Neutrophil (primary cell): ENCODE measurements at regions not wholly inside any gene's neighbourhood (a gene's known extent, or its start where the extent isn't known, plus 50 kb on each side); places are given as distances from the start of the nearest gene placed in this dataset.

Experiments used
- H3K27ac ChIP-seq: fragments of 200-600 bp; sonication (generic); 2 replicates; pipeline ENCODE4 v1.5.1; 2016; ENCODE audit warnings: mild to moderate bottlenecking, moderate library complexity
- H3K27me3 ChIP-seq: fragments of 200-600 bp; sonication (generic); 2 replicates; pipeline ENCODE4 v1.6.0; 2016; ENCODE audit warnings: mild to moderate bottlenecking
- H3K36me3 ChIP-seq: fragments of 200-600 bp; sonication (generic); 2 replicates; pipeline ENCODE4 v1.5.1; 2017
- H3K4me1 ChIP-seq, 2 experiments: fragments of 200-600 bp in 1 of 2; sonication (generic) in 1 of 2; 1 replicate in 1 of 2; 2 replicates in 1 of 2; pipeline versions ENCODE4 v1.5.1 to v1.6.1; 2013 to 2016; ENCODE audit warnings: low read depth in 1 of 2, low read length in 1 of 2, mild to moderate bottlenecking in 1 of 2, moderate library complexity in 1 of 2; ENCODE audit not compliant: control insufficient read depth in 1 of 2, insufficient read depth in 1 of 2
- H3K4me3 ChIP-seq, 2 experiments: fragments of 200-600 bp in 1 of 2; sonication (generic) in 1 of 2; 1 replicate in 1 of 2; 2 replicates in 1 of 2; pipeline ENCODE4 v1.5.1; 2013 to 2016; ENCODE audit warnings: low read depth in 1 of 2, low read length in 1 of 2, mild to moderate bottlenecking in 1 of 2, moderate library complexity in 1 of 2
- H3K9me3 ChIP-seq: fragments of 200-600 bp; sonication (generic); 2 replicates; pipeline ENCODE4 v1.5.1; 2016
- CTCF ChIP-seq: fragments of 200-600 bp; sonication (generic); IDR thresholded peaks from 2 replicates; pipeline ENCODE4 v1.5.1; 2016; ENCODE audit warnings: antibody characterized with exemption

GRCh38 chr18:39329496-39330275 is 1764.1 kb upstream of the CELF4 start:
- Histone ChIP-seq H3K4me3 (no peak overlapping the region), H3K27me3 (no peaks in the 10 kb centered on the region), H3K4me1 (no peaks in the 10 kb centered on the region), H3K27ac (no peak overlapping the region), H3K9me3 (no peaks in the 10 kb centered on the region), H3K36me3 (no peaks in the 10 kb centered on the region)
- TF ChIP-seq CTCF: no peak

GRCh38 chr18:39326772-39327171 is 1761.2 kb upstream of the CELF4 start:
- no peak for TF ChIP-seq CTCF
- Histone ChIP-seq H3K4me1 (no peaks in the 10 kb centered on the region), H3K4me3 (no peak overlapping the region), H3K9me3 (no peaks in the 10 kb centered on the region), H3K27me3 (no peaks in the 10 kb centered on the region), H3K27ac (no peak overlapping the region), H3K36me3 (no peaks in the 10 kb centered on the region)

- Histone ChIP-seq H3K4me3 (no peak overlapping the region), H3K27ac (no peak overlapping the region), H3K4me1 (no peaks in the 10 kb centered on the region), H3K9me3 (no peaks in the 10 kb centered on the region), H3K36me3 (no peaks in the 10 kb centered on the region), H3K27me3 (no peaks in the 10 kb centered on the region)
- no peak for TF ChIP-seq CTCF
Measured at GRCh38 chr18:39325973-39326372, 1760.4 kb upstream of the CELF4 start.

GRCh38 chr18:39319141-39319540 is 1753.5 kb upstream of the CELF4 start:
- no peaks in the 10 kb centered on the region for H3K36me3 ChIP-seq
- H3K4me3 ChIP-seq: no peak overlapping the region
- TF ChIP-seq CTCF: no peak
- no peaks in the 10 kb centered on the region for H3K4me1 ChIP-seq
- no peaks in the 10 kb centered on the region for H3K27me3 ChIP-seq
- H3K27ac ChIP-seq: no peak overlapping the region
- H3K9me3 ChIP-seq: no peaks in the 10 kb centered on the region

GRCh38 chr18:39318462-39318861 is 1752.9 kb upstream of the CELF4 start:
- no peaks in the 10 kb centered on the region for H3K27me3 ChIP-seq
- no peak for TF ChIP-seq CTCF

More at GRCh38 chr18:39318462-39318861, 1752.9 kb upstream of the CELF4 start:
- H3K4me1 ChIP-seq: no peaks in the 10 kb centered on the region
- H3K36me3 ChIP-seq: no peaks in the 10 kb centered on the region
- no peak overlapping the region for H3K4me3 ChIP-seq
- H3K27ac ChIP-seq: no peak overlapping the region
- H3K9me3 ChIP-seq: no peaks in the 10 kb centered on the region
